ENCODE measurements at regions not wholly inside any gene's neighbourhood (a gene's known extent, or its start where the extent isn't known, plus 50 kb on each side); places are given as distances from the start of the nearest gene placed in this dataset.

DNA sequence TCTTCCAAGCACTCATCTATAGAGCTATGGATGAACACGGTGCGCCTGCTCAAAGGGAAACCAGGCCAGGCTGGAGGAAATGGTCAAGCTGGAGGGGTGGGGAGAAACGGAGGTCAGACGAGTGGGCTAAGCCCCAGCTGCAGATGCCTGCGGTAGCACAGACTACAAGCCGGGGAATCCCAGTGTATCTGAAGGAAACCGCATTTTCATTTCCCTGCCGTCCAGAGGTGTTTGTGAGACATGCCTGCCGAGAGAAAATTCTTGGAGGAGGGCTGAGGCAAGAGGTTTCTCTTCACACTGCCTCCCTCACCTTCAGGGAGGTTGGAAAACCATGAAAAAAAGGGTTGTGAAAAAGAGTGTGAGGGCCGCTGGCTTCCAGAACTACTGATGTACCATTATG is 102.0 kb upstream of the FOXN3 start:
- no peak overlapping the region for H3K4me3 ChIP-seq
- peaks cover 9% of the 10 kb centered on the region for H3K9me3 ChIP-seq
- no peak for DNase-seq
- WGBS, 3 donors: 92 to 95% (median 95%) methylated on average over 10 of the region's 10 CpGs
- H3K27ac ChIP-seq: no peak overlapping the region
- H3K27me3 ChIP-seq (ENCODE audit: insufficient read depth in 3 of 3, low read length in 2 of 3): no peaks in the 10 kb centered on the region
- ATAC-seq: no peak
- TF ChIP-seq CTCF (IDR thresholded peaks at IDR 0.05): no peak
- intact Hi-C loops (cut with DNase I): no loop called here
- H3K36me3 ChIP-seq (ENCODE audit: insufficient read depth in 1 of 2, low read depth in 1 of 2): no peaks in the 10 kb centered on the region
- H3K4me1 ChIP-seq: no peaks in the 10 kb centered on the region

DNA sequence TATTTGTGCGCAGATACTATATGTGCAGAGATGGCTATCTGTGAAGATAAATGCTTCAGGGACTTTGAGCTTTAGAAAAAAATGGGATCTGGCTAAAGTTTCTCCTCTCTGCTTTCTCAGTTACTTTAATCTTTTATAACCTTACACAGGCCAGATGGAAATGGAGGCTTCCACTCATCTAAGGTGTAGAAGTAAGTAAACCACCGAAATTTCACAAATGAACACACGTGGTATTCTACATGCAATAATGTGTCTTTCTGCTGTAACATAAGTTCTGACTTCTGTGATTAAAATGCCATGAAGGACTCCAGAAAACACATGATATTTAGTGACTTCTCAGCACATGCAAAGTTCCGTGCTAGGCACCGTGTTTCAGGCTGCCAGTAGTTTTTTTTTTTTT is 99.1 kb upstream of the FOXN3 start:
- Histone ChIP-seq H3K27me3 (ENCODE audit: insufficient read depth in 3 of 3, low read length in 2 of 3) (no peaks in the 10 kb centered on the region), H3K27ac (no peak overlapping the region), H3K36me3 (ENCODE audit: insufficient read depth in 1 of 2, low read depth in 1 of 2) (no peaks in the 10 kb centered on the region), H3K4me3 (no peak overlapping the region), H3K9me3 (no peaks in the 10 kb centered on the region), H3K4me1 (no peaks in the 10 kb centered on the region)
- intact Hi-C loops (cut with DNase I): no loop called here
- DNase-seq (no peak), ATAC-seq (no peak)
- 86 to 92% (median 88%) methylated on average over 5 of the region's 5 CpGs for WGBS, 3 donors
- no peak for TF ChIP-seq CTCF (IDR thresholded peaks at IDR 0.05)

DNA sequence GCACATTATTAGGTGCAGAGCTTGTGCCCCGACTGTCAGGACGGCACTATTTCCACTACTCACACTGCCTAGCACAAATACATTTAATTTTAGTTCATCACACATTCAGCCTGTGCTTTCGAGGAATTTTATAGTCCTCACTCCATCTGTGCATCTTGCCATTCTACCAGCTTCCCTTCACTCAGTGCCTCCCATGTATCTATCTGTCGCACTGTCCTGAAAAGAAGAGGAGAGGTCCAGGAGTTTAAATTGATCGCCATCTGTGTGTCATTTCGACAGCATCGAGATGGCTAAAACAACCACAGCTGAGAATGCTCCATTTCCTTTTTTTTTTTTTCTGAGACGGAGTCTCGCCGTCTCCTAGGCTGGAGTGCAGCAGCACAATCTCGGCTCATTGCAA is 97.6 kb upstream of the FOXN3 start:
- no peaks in the 10 kb centered on the region for H3K4me1 ChIP-seq
- ATAC-seq (no peak), DNase-seq (no peak)
- intact Hi-C loops (cut with DNase I): no loop called here
- H3K9me3 ChIP-seq: no peaks in the 10 kb centered on the region
- no peak overlapping the region for H3K27ac ChIP-seq
- no peaks in the 10 kb centered on the region for H3K27me3 ChIP-seq (ENCODE audit: insufficient read depth in 3 of 3, low read length in 2 of 3)
- 93 to 97% (median 93%) methylated on average over 11 of the region's 11 CpGs for WGBS, 3 donors
- no peak for TF ChIP-seq CTCF (IDR thresholded peaks at IDR 0.05)
- no peaks in the 10 kb centered on the region for H3K36me3 ChIP-seq (ENCODE audit: insufficient read depth in 1 of 2, low read depth in 1 of 2)
- H3K4me3 ChIP-seq: no peak overlapping the region

GRCh38 chr14:89509891-89510290 is 92.9 kb upstream of the FOXN3 start:
- ATAC-seq (no peak), DNase-seq (no peak)
- no peak overlapping the region for H3K4me3 ChIP-seq
- no peak overlapping the region for H3K27ac ChIP-seq
- peaks cover 0 to under 1% of the 10 kb centered on the region in 2 donors for H3K36me3 ChIP-seq (ENCODE audit: insufficient read depth in 1 of 2, low read depth in 1 of 2)
- peaks cover 10% of the 10 kb centered on the region for H3K4me1 ChIP-seq
- no peaks in the 10 kb centered on the region for H3K9me3 ChIP-seq
- TF ChIP-seq CTCF (IDR thresholded peaks at IDR 0.05): no peak
- intact Hi-C loops (cut with DNase I): no loop called here
- WGBS, 3 donors: 95 to 97% (median 96%) methylated on average over 3 of the region's 3 CpGs
- H3K27me3 ChIP-seq (ENCODE audit: insufficient read depth in 3 of 3, low read length in 2 of 3): no peaks in the 10 kb centered on the region

- H3K4me3 ChIP-seq: no peak overlapping the region
- intact Hi-C loops (cut with DNase I): no loop called here
- no peak for TF ChIP-seq CTCF (IDR thresholded peaks at IDR 0.05)
- H3K4me1 ChIP-seq: peaks cover 10% of the 10 kb centered on the region
- no peaks in the 10 kb centered on the region for H3K27me3 ChIP-seq (ENCODE audit: insufficient read depth in 3 of 3, low read length in 2 of 3)
- H3K36me3 ChIP-seq (ENCODE audit: insufficient read depth in 1 of 2, low read depth in 1 of 2): peaks cover 0 to 4% of the 10 kb centered on the region in 2 donors
- no peak for DNase-seq
- no peak overlapping the region for H3K27ac ChIP-seq
- no peak for ATAC-seq
- 91 to 93% (median 92%) methylated on average over 3 of the region's 3 CpGs for WGBS, 3 donors
- no peaks in the 10 kb centered on the region for H3K9me3 ChIP-seq
These were observed 91.8 kb upstream of the FOXN3 start for GRCh38 chr14:89508863-89509262.

Data from psoas muscle (tissue), 7 donors.